Tibial nerve (tissue), 4 donors: ENCODE measurements at regions not wholly inside any gene's neighbourhood (a gene's known extent, or its start where the extent isn't known, plus 50 kb on each side); places are given as distances from the start of the nearest gene placed in this dataset.
A peak's percentile ranks its signal among the peaks of the same experiment; 100 is the strongest.

Experiments
- DNase-seq, 2 donors: peaks; one replicate each; pipeline ENCODE4 v3.0.0-alpha.2; 2019; ENCODE audit warnings: low spot score in 2 of 2
- H3K27ac ChIP-seq, 4 donors: fragments of 200-600 bp; sonication (generic) in 3 of 4; one replicate each; pipeline ENCODE4 v1.5.1; 2017 to 2019; ENCODE audit warnings: mild to moderate bottlenecking in 1 of 4
- H3K27me3 ChIP-seq, 2 donors: fragments of 200-600 bp; sonication (generic) in 1 of 2; one replicate each; pipeline versions ENCODE4 v1.5.1 to v1.6.0; 2017 to 2019
- H3K36me3 ChIP-seq, 3 donors: fragments of 200-600 bp; sonication (generic); one replicate each; pipeline ENCODE4 v1.5.1; 2018 to 2019
- H3K4me1 ChIP-seq, 4 donors: fragments of 200-600 bp; sonication (generic) in 3 of 4; one replicate each; pipeline ENCODE4 v1.5.1; 2017 to 2019
- H3K4me3 ChIP-seq, 4 donors: fragments of 200-600 bp; sonication (generic) in 3 of 4; one replicate each; pipeline ENCODE4 v1.5.1; 2017 to 2019; ENCODE audit warnings: mild to moderate bottlenecking in 1 of 4, moderate library complexity in 1 of 4
- H3K9me3 ChIP-seq, 4 donors: fragments of 200-600 bp; sonication (generic) in 3 of 4; one replicate each; pipeline ENCODE4 v1.5.1; 2017 to 2019
- CTCF ChIP-seq, 5 experiments: fragments of 200-600 bp in 3 of 5; fragments of 450-650 bp in 2 of 5; sonication (generic) in 3 of 5; IDR thresholded peaks; one replicate each; pipeline ENCODE4 v1.5.1; 2016 to 2019; ENCODE audit warnings: antibody characterized with exemption in 5 of 5, mild to moderate bottlenecking in 3 of 5, moderate library complexity in 2 of 5
- EP300 ChIP-seq, 2 donors: sonication (generic); formaldehyde crosslinking; IDR thresholded peaks; one replicate each; pipeline ENCODE4 v1.6.1; 2017; ENCODE audit warnings: antibody characterized with exemption in 2 of 2, mild to moderate bottlenecking in 1 of 2
- POLR2A ChIP-seq, 2 donors: fragments of 450-650 bp; IDR thresholded peaks; one replicate each; pipeline ENCODE4 v1.6.1; 2017; ENCODE audit warnings: antibody characterized with exemption in 2 of 2, mild to moderate bottlenecking in 2 of 2, moderate library complexity in 2 of 2
- WGBS, 2 donors: methylation state at CpG; one replicate each; pipeline ENCODE4 v1.1.5; 2018; 5-methylcytosine and 5-hydroxymethylcytosine counted together

- no peak for TF ChIP-seq POLR2A (IDR thresholded peaks at IDR 0.05)
- peak in 1 of 5 experiments; percentile 7 for TF ChIP-seq CTCF (IDR thresholded peaks at IDR 0.05)
- TF ChIP-seq EP300 (IDR thresholded peaks at IDR 0.05): peak in 1 of 2 donors; percentile 78
- peaks cover 0 to 16% (median 0%) of the 10 kb centered on the region in 4 donors for H3K9me3 ChIP-seq
- H3K27me3 ChIP-seq: no peaks in the 10 kb centered on the region
- peak overlapping the region in 2 of 4 donors; percentile 55 to 79 for H3K27ac ChIP-seq
- WGBS, 2 donors: 70 to 78% methylated on average over 16 of the region's 16 CpGs
- H3K36me3 ChIP-seq: no peaks in the 10 kb centered on the region
- peaks cover 0 to 20% (median 4%) of the 10 kb centered on the region in 4 donors for H3K4me1 ChIP-seq
- peak; percentile 91 to 93 for DNase-seq
- no peak overlapping the region for H3K4me3 ChIP-seq
These were observed 56.1 kb upstream of the MED9 start for GRCh38 chr17:17420561-17421269.

GRCh38 chr17:17421346-17422216 lies 55.2 kb upstream of the MED9 start:
- no peak for DNase-seq
- Histone ChIP-seq H3K4me3 (no peak overlapping the region), H3K9me3 (peaks cover 0 to 16% (median 0%) of the 10 kb centered on the region in 4 donors), H3K27ac (peak overlapping the region in 2 of 4 donors; percentile 25 to 79), H3K27me3 (no peaks in the 10 kb centered on the region), H3K36me3 (no peaks in the 10 kb centered on the region), H3K4me1 (peaks cover 0 to 11% (median 2%) of the 10 kb centered on the region in 4 donors)
- no peak for TF ChIP-seq POLR2A (IDR thresholded peaks at IDR 0.05)
- no peak for TF ChIP-seq CTCF (IDR thresholded peaks at IDR 0.05)
- no peak for TF ChIP-seq EP300 (IDR thresholded peaks at IDR 0.05)
- 91 to 97% methylated on average over 10 of the region's 10 CpGs for WGBS, 2 donors

GRCh38 chr17:17422217-17422610 lies 54.6 kb upstream of the MED9 start:
- no peak overlapping the region for H3K4me3 ChIP-seq
- H3K4me1 ChIP-seq: peaks cover 0 to 10% (median 2%) of the 10 kb centered on the region in 4 donors
- H3K27me3 ChIP-seq: no peaks in the 10 kb centered on the region
- H3K9me3 ChIP-seq: peaks cover 0 to 16% (median 0%) of the 10 kb centered on the region in 4 donors
- TF ChIP-seq EP300 (IDR thresholded peaks at IDR 0.05) (no peak), CTCF (IDR thresholded peaks at IDR 0.05) (no peak), POLR2A (IDR thresholded peaks at IDR 0.05) (no peak)
- no peak overlapping the region for H3K27ac ChIP-seq
- H3K36me3 ChIP-seq: no peaks in the 10 kb centered on the region
- no peak for DNase-seq
- 74 to 85% methylated on average over 5 of the region's 5 CpGs for WGBS, 2 donors

- TF ChIP-seq POLR2A (IDR thresholded peaks at IDR 0.05): no peak
- no peak for TF ChIP-seq EP300 (IDR thresholded peaks at IDR 0.05)
- no peak for TF ChIP-seq CTCF (IDR thresholded peaks at IDR 0.05)
- H3K4me1 ChIP-seq: peaks cover 0 to 10% (median 2%) of the 10 kb centered on the region in 4 donors
- 90 to 92% methylated on average over 7 of the region's 7 CpGs for WGBS, 2 donors
- no peaks in the 10 kb centered on the region for H3K36me3 ChIP-seq
- H3K9me3 ChIP-seq: peaks cover 0 to 16% (median 0%) of the 10 kb centered on the region in 4 donors
- DNase-seq: no peak
- H3K27ac ChIP-seq: no peak overlapping the region
- H3K4me3 ChIP-seq: no peak overlapping the region
- no peaks in the 10 kb centered on the region for H3K27me3 ChIP-seq
These were observed 54.2 kb upstream of the MED9 start for GRCh38 chr17:17422641-17423040.

- TF ChIP-seq POLR2A (IDR thresholded peaks at IDR 0.05) (no peak), EP300 (IDR thresholded peaks at IDR 0.05) (no peak), CTCF (IDR thresholded peaks at IDR 0.05) (no peak)
- Histone ChIP-seq H3K4me3 (no peak overlapping the region), H3K36me3 (no peaks in the 10 kb centered on the region), H3K4me1 (peaks cover 0 to 4% (median 2%) of the 10 kb centered on the region in 4 donors), H3K27me3 (no peaks in the 10 kb centered on the region), H3K9me3 (peaks cover 0 to 16% (median 0%) of the 10 kb centered on the region in 4 donors), H3K27ac (no peak overlapping the region)
- WGBS, 2 donors: 90 to 92% methylated on average over 3 of the region's 4 CpGs
- DNase-seq: no peak
These were observed 53.1 kb upstream of the MED9 start for GRCh38 chr17:17423656-17424055.
